Spinal cord (tissue), 9 donors: ENCODE measurements at regions not wholly inside any gene's neighbourhood (a gene's known extent, or its start where the extent isn't known, plus 50 kb on each side); places are given as distances from the start of the nearest gene placed in this dataset.
"Not testable (repeated sequence)": the region's sequence is repeated elsewhere in the genome, so short reads cannot be mapped to it uniquely, and the experiment has no call there.

ENCODE experiments used
- DNase-seq, 6 donors: peaks; one replicate each; pipeline versions ENCODE4 v3.0.0 to v3.0.0-alpha.2; 2013 to 2015; ENCODE audit warnings: low spot score in 6 of 6, low read depth in 4 of 6
- H3K27ac ChIP-seq: one replicate; pipeline ENCODE4 v1.5.1; 2013; ENCODE audit warnings: low read depth, low read length, control low read depth
- H3K27me3 ChIP-seq: one replicate; pipeline ENCODE4 v1.6.1; 2013; ENCODE audit warnings: low read length; ENCODE audit not compliant: control insufficient read depth, insufficient read depth
- H3K36me3 ChIP-seq: one replicate; pipeline ENCODE4 v1.6.1; 2013; ENCODE audit warnings: low read length; ENCODE audit not compliant: control insufficient read depth, insufficient read depth
- H3K4me1 ChIP-seq: one replicate; pipeline ENCODE4 v1.6.1; 2013; ENCODE audit warnings: low read length; ENCODE audit not compliant: control insufficient read depth, insufficient read depth
- H3K4me3 ChIP-seq: one replicate; pipeline ENCODE4 v1.5.1; 2013; ENCODE audit warnings: low read depth, low read length, control low read depth
- H3K9me3 ChIP-seq: one replicate; pipeline ENCODE4 v1.6.1; 2013; ENCODE audit warnings: low read length; ENCODE audit not compliant: control insufficient read depth, insufficient read depth
- WGBS: methylation state at CpG from one replicate; pipeline ENCODE4 v1.1.5; 2013; ENCODE audit warnings: missing lambda C conversion rate; ENCODE audit not compliant: insufficient coverage; 5-methylcytosine and 5-hydroxymethylcytosine counted together
- donor health status: healthy.

DNA sequence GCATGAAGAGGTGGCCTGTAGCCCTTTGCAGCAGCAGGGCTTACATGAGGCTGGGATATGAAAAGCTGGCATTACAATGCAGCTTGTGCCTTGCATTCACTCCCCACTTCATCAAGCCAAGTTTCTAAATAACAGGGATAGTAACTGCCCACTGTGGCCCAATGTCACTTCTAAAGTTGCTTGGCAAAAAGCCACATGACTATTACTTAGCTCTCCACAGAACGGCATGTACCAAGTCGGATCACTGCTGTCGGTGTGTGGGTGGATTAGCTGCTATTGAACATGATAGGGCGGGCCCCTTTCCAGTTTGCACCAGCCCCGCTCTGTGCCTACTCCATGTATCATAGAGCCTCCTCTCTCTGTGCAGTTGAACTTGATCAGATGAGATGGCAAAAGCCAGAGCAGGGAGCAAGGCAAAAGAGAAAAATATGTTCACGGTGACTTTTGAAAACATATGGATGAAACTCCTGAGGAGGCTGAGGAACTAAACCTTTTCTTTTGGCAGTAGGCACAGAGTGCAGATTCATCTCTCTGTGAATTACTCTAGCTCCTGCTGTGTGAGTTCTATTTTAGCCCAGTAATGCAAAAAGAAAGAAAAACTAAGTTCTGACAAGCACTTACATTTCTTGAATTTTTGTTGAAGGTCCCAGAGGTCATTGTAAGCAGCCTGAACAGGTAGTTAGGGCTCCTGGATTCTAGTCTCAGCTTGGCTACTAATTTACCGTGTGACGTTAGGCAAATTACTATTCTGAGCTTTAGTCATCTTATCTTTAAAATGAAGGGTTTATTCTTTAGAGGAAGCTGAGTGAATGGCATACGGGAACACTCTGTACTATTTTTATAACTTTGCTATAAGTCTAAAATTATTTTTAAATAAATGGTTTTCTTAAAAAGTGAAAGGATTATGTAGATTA, 125.6 kb upstream of the NBPF9 start:
- not testable (repeated sequence) for H3K4me3 ChIP-seq, DNase-seq, H3K9me3 ChIP-seq, H3K4me1 ChIP-seq, H3K27ac ChIP-seq, H3K36me3 ChIP-seq, H3K27me3 ChIP-seq
- no CpG with 5 or more reads among the region's 9 CpGs for WGBS

DNA sequence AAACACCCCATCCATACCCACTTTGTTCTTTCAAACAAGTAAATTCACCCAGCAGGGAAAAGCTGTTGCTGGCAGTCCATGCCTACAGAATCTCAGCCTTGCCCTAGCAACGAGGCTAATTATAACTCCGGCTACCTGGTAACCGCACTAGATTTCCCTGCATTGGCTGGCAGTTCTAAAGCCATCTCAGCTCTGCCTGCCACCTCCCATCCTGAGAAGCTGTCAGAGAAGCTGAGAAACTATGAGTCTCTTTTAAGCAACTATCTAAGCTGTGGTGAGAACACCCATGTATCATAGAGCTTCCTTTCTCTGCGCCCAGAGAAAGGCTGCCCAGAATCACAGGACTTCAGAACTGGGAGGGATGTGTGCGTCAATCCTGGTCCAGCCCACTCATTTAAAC, 126.5 kb upstream of the NBPF9 start:
- WGBS = no CpG with 5 or more reads among the region's 5 CpGs

DNA sequence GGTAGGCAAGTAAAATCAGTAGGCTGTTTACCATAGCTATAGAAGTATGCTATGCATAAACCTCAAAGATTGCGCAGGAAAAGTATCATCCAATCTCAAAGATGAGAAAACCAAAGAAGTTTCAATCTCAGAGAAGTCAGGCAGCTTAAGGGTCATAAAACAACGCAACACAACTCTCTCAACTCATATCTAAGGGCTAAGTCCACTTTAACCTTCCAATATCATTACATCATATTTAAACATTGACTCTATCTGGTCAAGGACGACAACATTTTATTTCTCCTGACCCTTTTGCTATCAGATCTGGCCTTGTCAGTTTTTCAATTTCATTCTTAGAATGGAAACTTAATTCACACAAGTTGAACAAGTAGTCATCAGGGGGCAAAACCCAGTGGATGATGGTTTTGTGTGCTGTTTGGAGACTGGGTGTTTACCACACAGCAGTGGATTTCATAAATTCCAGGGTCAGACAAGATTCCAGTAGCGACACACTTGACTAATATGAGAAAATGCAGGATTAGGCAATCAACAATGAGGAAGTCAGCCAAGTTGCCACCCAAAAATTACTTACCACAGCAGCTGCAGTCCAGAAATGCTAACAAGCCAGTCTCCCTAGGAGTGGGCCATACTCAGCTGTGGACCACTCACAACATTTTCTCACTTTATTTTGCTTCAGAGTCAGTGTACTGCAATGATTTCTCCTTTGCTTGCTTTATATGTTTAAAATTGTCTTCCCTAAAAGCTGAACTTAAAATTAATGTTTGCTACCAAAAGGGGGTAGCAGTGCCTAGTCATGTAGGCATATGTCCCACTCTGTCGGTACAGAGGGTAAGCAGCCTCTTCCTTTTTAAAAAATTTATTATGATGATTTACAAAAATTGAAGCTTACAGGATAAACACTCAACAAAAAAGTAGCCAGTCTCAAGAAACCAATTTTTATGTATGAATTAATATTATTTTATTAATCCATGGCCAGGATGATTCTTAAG, 131.9 kb upstream of the NBPF9 start:
- H3K9me3 ChIP-seq, DNase-seq, H3K27ac ChIP-seq, H3K36me3 ChIP-seq, H3K27me3 ChIP-seq, H3K4me3 ChIP-seq, H3K4me1 ChIP-seq: not testable (repeated sequence)
- WGBS = no CpG with 5 or more reads among the region's 5 CpGs

More for the DNA sequence above, 126.5 kb upstream of the NBPF9 start:
- H3K4me1 ChIP-seq, H3K36me3 ChIP-seq, H3K4me3 ChIP-seq, H3K27ac ChIP-seq, H3K9me3 ChIP-seq, H3K27me3 ChIP-seq, DNase-seq: not testable (repeated sequence)

DNA sequence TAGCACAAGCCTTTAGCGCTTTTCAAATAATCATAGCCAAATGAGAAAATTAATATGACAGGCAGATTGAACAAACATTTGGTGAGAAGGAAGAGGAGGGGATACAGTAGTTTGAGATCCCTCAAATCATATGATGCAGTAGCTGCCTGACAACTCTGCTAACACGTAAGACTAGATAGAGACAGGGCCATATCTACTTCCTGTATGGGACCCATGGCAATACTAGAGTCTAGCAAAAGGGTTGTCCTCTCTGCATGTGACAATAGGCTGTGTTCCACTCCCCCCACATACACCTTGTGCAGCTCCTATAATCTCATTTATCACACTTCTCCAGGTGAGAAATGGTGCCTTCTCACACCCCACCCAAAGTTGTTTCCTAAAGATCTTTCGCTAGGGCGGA, 134.2 kb upstream of the NBPF9 start:
- not testable (repeated sequence) for DNase-seq, H3K4me3 ChIP-seq

DNA sequence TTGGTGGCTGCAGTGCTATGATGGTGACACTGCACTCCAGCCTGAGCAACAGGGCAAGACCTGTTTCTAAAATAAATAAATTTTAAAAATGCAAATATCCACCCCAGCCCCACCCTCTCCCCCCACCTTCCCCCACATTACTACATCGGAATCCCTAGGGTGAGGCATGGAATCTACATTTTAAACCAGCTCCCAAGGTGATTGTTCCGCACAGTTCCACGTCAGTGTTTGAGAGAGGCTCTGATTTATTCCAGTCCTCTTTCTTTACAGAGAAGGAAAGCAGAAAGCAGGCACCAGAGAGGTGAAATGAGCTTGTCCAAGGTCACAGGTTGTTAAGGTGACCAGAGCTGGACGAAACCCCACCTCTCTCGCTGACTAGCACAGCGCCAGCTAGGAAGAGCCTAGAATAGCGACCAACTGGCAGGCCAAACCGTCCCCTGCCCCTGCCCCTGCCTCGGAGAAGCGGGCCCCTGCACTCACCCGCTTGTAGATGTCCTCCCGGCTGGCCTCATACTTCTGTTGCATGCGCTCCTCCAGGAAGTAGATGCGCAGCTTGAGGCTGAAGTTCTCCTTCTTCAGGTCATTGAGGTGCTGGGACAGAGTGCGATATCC, 136.7 kb upstream of the NBPF9 start:
- H3K36me3 ChIP-seq, H3K4me1 ChIP-seq, DNase-seq, H3K27me3 ChIP-seq, H3K27ac ChIP-seq, H3K4me3 ChIP-seq, H3K9me3 ChIP-seq: not testable (repeated sequence)
- no CpG with 5 or more reads among the region's 15 CpGs for WGBS

More for the DNA sequence above, 134.2 kb upstream of the NBPF9 start:
- not testable (repeated sequence) for H3K27me3 ChIP-seq, H3K36me3 ChIP-seq, H3K27ac ChIP-seq, H3K4me1 ChIP-seq, H3K9me3 ChIP-seq
- WGBS = no CpG with 5 or more reads among the region's 4 CpGs

DNA sequence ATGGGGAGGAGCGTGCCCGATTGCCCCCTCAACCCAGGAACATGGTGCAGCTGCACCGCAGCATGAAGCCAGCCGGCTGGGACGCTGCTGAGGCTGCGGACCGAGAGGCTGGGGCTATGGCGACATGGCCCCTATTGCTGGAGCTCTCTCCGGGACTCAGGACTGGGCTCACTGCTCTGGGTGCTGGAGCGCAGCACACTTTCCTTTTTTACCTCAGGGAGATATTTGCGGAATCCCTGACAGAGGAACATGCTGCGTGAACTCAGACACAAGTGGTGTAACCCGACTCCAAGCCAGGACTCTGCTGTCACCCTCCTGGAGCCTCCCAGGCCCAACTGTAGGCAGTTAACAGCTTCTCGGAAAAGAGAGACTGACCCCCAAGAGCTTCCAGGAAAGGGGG, 137.2 kb upstream of the NBPF9 start:
- not testable (repeated sequence) for H3K4me1 ChIP-seq, H3K27ac ChIP-seq, DNase-seq, H3K36me3 ChIP-seq, H3K4me3 ChIP-seq, H3K9me3 ChIP-seq, H3K27me3 ChIP-seq
- no CpG with 5 or more reads among the region's 14 CpGs for WGBS

DNA sequence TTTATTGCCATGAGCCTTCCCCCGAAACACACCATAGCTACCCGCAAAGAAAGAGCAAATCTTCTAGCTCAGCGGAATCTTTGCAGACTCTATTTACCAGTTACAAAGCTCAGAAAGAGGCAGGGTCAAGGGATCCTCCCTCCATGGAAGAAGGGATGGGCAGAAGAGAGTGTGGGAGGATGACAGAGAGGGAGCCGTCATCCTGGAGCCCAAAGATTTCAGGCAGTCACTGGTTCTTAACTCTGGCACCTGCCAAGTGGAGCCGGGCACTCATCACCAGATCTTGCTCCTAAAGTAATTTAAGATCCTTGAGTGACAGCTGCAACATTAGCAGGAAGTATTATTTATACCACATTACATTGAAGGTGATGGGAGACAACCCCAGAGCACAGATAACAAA, 137.9 kb upstream of the NBPF9 start:
- H3K4me1 ChIP-seq, H3K4me3 ChIP-seq, H3K27ac ChIP-seq, H3K36me3 ChIP-seq, H3K9me3 ChIP-seq, DNase-seq, H3K27me3 ChIP-seq: not testable (repeated sequence)
- no CpG with 5 or more reads among the region's 5 CpGs for WGBS

DNA sequence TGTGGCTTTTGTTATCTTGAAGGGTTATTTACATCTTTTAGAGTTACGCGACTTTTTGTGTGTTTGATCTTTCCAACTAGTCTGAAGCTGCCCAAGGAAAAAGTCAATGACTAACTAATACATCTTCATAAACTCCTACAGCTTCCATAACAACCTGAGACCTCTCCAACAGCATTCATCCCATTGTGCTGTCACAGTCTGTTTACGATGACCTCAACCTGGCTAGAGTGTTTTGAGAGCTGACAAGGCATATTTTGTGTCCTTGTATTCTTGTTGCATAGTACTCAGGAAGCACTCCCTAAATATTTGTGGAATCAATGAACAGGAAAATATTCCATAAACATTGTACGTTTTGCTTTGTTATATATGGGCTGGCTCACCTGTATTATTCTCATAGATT, 140.2 kb upstream of the NBPF9 start:
- H3K27ac ChIP-seq, H3K27me3 ChIP-seq, H3K9me3 ChIP-seq, H3K4me3 ChIP-seq, DNase-seq, H3K36me3 ChIP-seq, H3K4me1 ChIP-seq: not testable (repeated sequence)
- WGBS = no CpG with 5 or more reads among the region's 4 CpGs

DNA sequence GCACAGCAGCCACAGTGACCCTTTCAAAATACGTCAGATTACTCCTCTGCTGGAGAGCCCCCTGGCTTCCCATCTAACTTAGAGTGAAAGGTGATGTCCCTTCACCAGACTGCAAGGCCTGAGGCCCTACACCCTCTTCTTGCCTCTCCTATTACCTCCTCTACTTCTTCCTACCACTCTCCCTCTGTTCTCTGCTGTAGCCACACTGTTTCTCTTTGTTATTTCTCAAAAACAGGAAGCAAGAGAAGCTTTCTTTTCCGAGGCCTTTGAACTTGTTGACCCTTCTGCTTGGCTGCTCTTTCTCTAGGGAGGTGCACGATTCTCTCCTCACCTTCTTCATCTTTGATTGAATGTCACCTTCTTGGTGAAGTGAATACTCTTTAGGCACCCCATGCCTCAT, 141.3 kb upstream of the NBPF9 start:
- H3K4me1 ChIP-seq, H3K27ac ChIP-seq, H3K4me3 ChIP-seq, DNase-seq, H3K36me3 ChIP-seq, H3K9me3 ChIP-seq, H3K27me3 ChIP-seq: not testable (repeated sequence)
- no CpG with 5 or more reads among the region's 3 CpGs for WGBS
